Esophagus (tissue), 2 donors: ENCODE measurements at regions not wholly inside any gene's neighbourhood (a gene's known extent, or its start where the extent isn't known, plus 50 kb on each side); places are given as distances from the start of the nearest gene placed in this dataset.

Experiments
- H3K27ac ChIP-seq, 2 donors: one replicate each; pipeline ENCODE4 v1.5.1; 2013; ENCODE audit warnings: low read depth in 2 of 2, mild to moderate bottlenecking in 2 of 2, inconsistent platforms in 1 of 2, low read length in 1 of 2, moderate library complexity in 1 of 2
- H3K27me3 ChIP-seq, 2 donors: one replicate each; pipeline ENCODE4 v1.6.1; 2013; ENCODE audit warnings: low read length in 2 of 2, control low read depth in 1 of 2, mild to moderate bottlenecking in 1 of 2; ENCODE audit not compliant: insufficient read depth in 2 of 2, control insufficient read depth in 1 of 2
- H3K36me3 ChIP-seq, 2 donors: one replicate each; pipeline ENCODE4 v1.6.1; 2013; ENCODE audit warnings: low read length in 1 of 2; ENCODE audit not compliant: control insufficient read depth in 2 of 2, insufficient read depth in 2 of 2
- H3K4me1 ChIP-seq, 2 donors: one replicate each; pipeline ENCODE4 v1.6.1; 2013; ENCODE audit warnings: low read length in 1 of 2; ENCODE audit not compliant: control insufficient read depth in 2 of 2, insufficient read depth in 2 of 2
- H3K4me3 ChIP-seq, 2 donors: one replicate each; pipeline ENCODE4 v1.5.1; 2013; ENCODE audit warnings: low read length in 2 of 2, mild to moderate bottlenecking in 2 of 2, low read depth in 1 of 2, moderate library complexity in 1 of 2
- H3K9me3 ChIP-seq, 2 donors: one replicate each; pipeline ENCODE4 v1.6.1; 2013; ENCODE audit warnings: mild to moderate bottlenecking in 2 of 2, low read depth in 1 of 2, low read length in 1 of 2, moderate library complexity in 1 of 2; ENCODE audit not compliant: control insufficient read depth in 2 of 2, insufficient read depth in 1 of 2
- whole genome bisulfite sequencing, 2 donors: extraction: QIAGEN DNeasy Blood & Tissue Kit; methylation state at CpG; one replicate each; pipeline ENCODE4 v1.1.7; 2013; 5-methylcytosine and 5-hydroxymethylcytosine counted together
- donor health status: healthy with polysubstance abuse.
- donor health status: Bipolar disorder and iron deficiency.

- H3K27me3 ChIP-seq, result no peaks in the 10 kb centered on the region
- H3K27ac ChIP-seq, result no peak overlapping the region
- H3K36me3 ChIP-seq, result no peaks in the 10 kb centered on the region
- no peaks in the 10 kb centered on the region for H3K9me3 ChIP-seq
- no peak overlapping the region for H3K4me3 ChIP-seq
- WGBS, 2 donors, result 84 to 86% methylated on average over 4 of the region's 4 CpGs
- H3K4me1 ChIP-seq, result no peaks in the 10 kb centered on the region
These were observed 970.3 kb downstream of the BCL11B start for GRCh38 chr14:98301681-98302080.

- no peaks in the 10 kb centered on the region for H3K27me3 ChIP-seq
- 66 to 69% methylated on average over 3 of the region's 3 CpGs for WGBS, 2 donors
- H3K4me3 ChIP-seq, result no peak overlapping the region
- no peak overlapping the region for H3K27ac ChIP-seq
- no peaks in the 10 kb centered on the region for H3K4me1 ChIP-seq
- H3K36me3 ChIP-seq, result no peaks in the 10 kb centered on the region
- no peaks in the 10 kb centered on the region for H3K9me3 ChIP-seq
These were observed 967.4 kb downstream of the BCL11B start for GRCh38 chr14:98304574-98304973.

DNA sequence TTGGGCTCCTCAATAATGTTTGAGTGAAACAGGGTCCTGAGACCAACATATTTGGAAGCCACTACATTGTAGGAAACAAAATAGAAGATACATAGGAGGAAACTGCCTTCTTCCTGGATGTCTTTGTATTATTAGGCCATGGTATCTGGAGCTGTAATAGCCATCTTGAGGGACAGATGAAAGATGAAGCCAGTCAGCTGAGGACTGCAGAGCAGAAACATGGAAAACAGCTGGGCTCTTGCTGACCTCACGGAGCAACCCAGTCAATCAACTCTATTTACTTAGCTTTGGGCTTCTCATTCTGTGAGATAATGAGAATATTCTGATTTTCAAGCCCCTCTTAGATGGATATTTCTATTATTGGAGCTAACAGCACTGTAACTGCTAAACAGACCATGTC, 962.4 kb downstream of the BCL11B start:
- Histone ChIP-seq H3K9me3 (no peaks in the 10 kb centered on the region), H3K4me3 (no peak overlapping the region), H3K27ac (no peak overlapping the region), H3K4me1 (no peaks in the 10 kb centered on the region), H3K36me3 (no peaks in the 10 kb centered on the region), H3K27me3 (no peaks in the 10 kb centered on the region)
- WGBS, 2 donors, result 54 to 81% methylated on average over 1 of the region's 1 CpG

GRCh38 chr14:98312006-98312405, 960.0 kb downstream of the BCL11B start:
- Histone ChIP-seq H3K9me3 (no peaks in the 10 kb centered on the region), H3K27ac (no peak overlapping the region), H3K4me3 (no peak overlapping the region), H3K36me3 (no peaks in the 10 kb centered on the region), H3K4me1 (no peaks in the 10 kb centered on the region), H3K27me3 (no peaks in the 10 kb centered on the region)
- 73 to 80% methylated on average over 1 of the region's 1 CpG for WGBS, 2 donors

DNA sequence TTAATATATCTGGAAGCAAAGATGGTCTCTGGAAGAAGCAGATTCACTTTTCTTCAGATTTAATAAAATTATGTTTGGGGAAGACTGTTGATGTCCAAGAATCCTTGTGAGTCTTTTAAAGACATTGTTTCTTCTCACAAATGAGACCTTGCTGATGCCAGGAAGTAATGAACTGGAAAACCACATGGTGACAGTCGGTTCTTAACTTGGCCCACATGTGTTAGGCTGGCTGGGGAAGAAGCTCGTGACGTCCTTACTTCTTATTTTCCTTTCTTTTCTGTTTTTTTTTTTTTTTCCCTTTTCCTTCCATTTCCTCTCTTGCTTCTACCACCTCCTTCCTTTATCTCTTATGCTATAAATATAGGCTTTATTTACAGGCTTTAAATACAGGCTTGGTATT, 950.2 kb downstream of the BCL11B start:
- Histone ChIP-seq H3K4me3 (no peak overlapping the region), H3K27me3 (no peaks in the 10 kb centered on the region), H3K9me3 (no peaks in the 10 kb centered on the region), H3K4me1 (no peaks in the 10 kb centered on the region), H3K27ac (no peak overlapping the region), H3K36me3 (no peaks in the 10 kb centered on the region)
- WGBS, 2 donors, result 73 to 79% methylated on average over 3 of the region's 3 CpGs

DNA sequence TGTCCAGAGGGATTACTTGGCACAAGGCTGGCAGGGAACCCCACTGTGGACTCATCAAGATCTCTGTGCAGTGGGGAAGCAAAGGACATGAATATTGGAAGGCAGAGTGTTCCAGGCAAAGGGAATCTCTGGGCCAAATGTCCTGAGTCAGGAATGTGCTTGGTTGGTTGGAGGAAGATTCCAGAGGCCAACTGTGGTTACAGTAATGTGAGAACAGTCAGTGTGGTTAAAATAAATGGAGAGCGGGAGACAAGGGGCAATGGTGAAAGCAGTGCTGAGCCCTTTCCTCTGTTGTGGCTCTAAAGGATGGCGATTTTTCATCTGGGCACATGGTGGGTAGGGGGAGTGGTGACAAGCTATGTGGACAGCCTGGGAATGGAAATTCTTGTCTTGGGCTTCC, 948.2 kb downstream of the BCL11B start:
- H3K4me1 ChIP-seq, result no peaks in the 10 kb centered on the region
- WGBS, 2 donors, result 93 to 95% methylated on average over 2 of the region's 2 CpGs
- no peaks in the 10 kb centered on the region for H3K27me3 ChIP-seq
- no peak overlapping the region for H3K27ac ChIP-seq
- H3K9me3 ChIP-seq, result no peaks in the 10 kb centered on the region
- H3K36me3 ChIP-seq, result no peaks in the 10 kb centered on the region
- no peak overlapping the region for H3K4me3 ChIP-seq

DNA sequence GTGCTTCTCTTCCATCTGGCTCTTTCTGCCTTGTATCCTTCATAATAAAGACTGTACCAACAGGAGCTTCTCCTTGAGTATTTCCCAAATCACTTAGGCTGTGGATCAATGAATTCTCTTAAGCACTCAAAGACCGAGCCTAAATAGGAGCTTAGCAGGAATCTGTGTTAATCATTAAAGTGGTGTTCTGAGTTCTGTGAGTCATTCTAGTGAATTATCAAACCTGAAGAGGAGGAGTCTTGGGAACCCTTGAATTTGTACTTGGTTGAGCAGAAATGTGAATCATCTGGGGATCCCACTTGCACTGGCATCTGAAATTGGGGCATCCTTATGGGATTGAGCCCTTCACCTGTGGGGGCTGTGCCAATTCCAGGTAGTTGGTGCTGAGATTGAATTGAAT, 946.2 kb downstream of the BCL11B start:
- WGBS, 2 donors, result 59 to 80% methylated on average over 1 of the region's 1 CpG
- H3K27me3 ChIP-seq, result no peaks in the 10 kb centered on the region
- peaks cover 0 to 2% of the 10 kb centered on the region in 2 donors for H3K9me3 ChIP-seq
- no peak overlapping the region for H3K4me3 ChIP-seq
- no peaks in the 10 kb centered on the region for H3K4me1 ChIP-seq
- H3K27ac ChIP-seq, result no peak overlapping the region
- H3K36me3 ChIP-seq, result no peaks in the 10 kb centered on the region

GRCh38 chr14:98328496-98328895, 943.5 kb downstream of the BCL11B start:
- H3K9me3 ChIP-seq, result peaks cover 0 to 2% of the 10 kb centered on the region in 2 donors
- WGBS, 2 donors, result 88 to 90% methylated on average over 6 of the region's 6 CpGs
- no peak overlapping the region for H3K27ac ChIP-seq

GRCh38 chr14:98334186-98334585, 937.8 kb downstream of the BCL11B start:
- Histone ChIP-seq H3K4me1 (no peaks in the 10 kb centered on the region), H3K4me3 (no peak overlapping the region), H3K27me3 (no peaks in the 10 kb centered on the region), H3K27ac (no peak overlapping the region), H3K36me3 (no peaks in the 10 kb centered on the region), H3K9me3 (peaks cover 0 to 2% of the 10 kb centered on the region in 2 donors)
- WGBS, 2 donors, result 89 to 93% methylated on average over 5 of the region's 5 CpGs

More at GRCh38 chr14:98328496-98328895, 943.5 kb downstream of the BCL11B start:
- H3K27me3 ChIP-seq, result no peaks in the 10 kb centered on the region
- H3K4me3 ChIP-seq, result no peak overlapping the region
- no peaks in the 10 kb centered on the region for H3K36me3 ChIP-seq
- H3K4me1 ChIP-seq, result no peaks in the 10 kb centered on the region

GRCh38 chr14:98341211-98341610, 930.8 kb downstream of the BCL11B start:
- H3K36me3 ChIP-seq, result no peaks in the 10 kb centered on the region

More at GRCh38 chr14:98341211-98341610, 930.8 kb downstream of the BCL11B start:
- no peak overlapping the region for H3K4me3 ChIP-seq
- 72 to 76% methylated on average over 3 of the region's 3 CpGs for WGBS, 2 donors
- no peaks in the 10 kb centered on the region for H3K4me1 ChIP-seq
- H3K27ac ChIP-seq, result no peak overlapping the region
- no peaks in the 10 kb centered on the region for H3K27me3 ChIP-seq
- H3K9me3 ChIP-seq, result no peaks in the 10 kb centered on the region
